SK-N-SH treated with all-trans-retinoic acid at 6 μM for 48 hours (cell line): ENCODE measurements at regions not wholly inside any gene's neighbourhood (a gene's known extent, or its start where the extent isn't known, plus 50 kb on each side); places are given as distances from the start of the nearest gene placed in this dataset.

ENCODE experiments used
- ATAC-seq: fragments of 200-7000 bp; cut with Tn5 transposase; 3 replicates; pipeline ENCODE4 v1.9.1; 2020; ENCODE audit warnings: mild to moderate bottlenecking, moderate library complexity
- BACH2 ChIP-seq: fragments of 250-450 bp; sonication (Bioruptor Pico); IDR thresholded peaks from 2 replicates; pipeline ENCODE4 v1.9.0; 2021; ENCODE audit warnings: mild to moderate bottlenecking, borderline replicate concordance
- CSDC2 ChIP-seq: fragments of 250-450 bp; sonication (Bioruptor Pico); IDR thresholded peaks from 2 replicates; pipeline ENCODE4 v1.5.0; 2020; ENCODE audit warnings: mild to moderate bottlenecking, moderate library complexity
- ESRRG ChIP-seq: fragments of 250-450 bp; sonication (Bioruptor Pico); IDR thresholded peaks from 2 replicates; pipeline ENCODE4 v1.6.1; 2021; ENCODE audit warnings: mild to moderate bottlenecking
- GLIS3 ChIP-seq: fragments of 250-450 bp; sonication (Bioruptor Pico); IDR thresholded peaks from 2 replicates; pipeline ENCODE4 v1.5.0; 2020; ENCODE audit warnings: mild to moderate bottlenecking, moderate library complexity
- ISL1 ChIP-seq: fragments of 250-450 bp; sonication (Bioruptor Pico); IDR thresholded peaks from 2 replicates; pipeline ENCODE4 v2.1.2; 2022; ENCODE audit warnings: mild to moderate bottlenecking, moderate library complexity
- OSR1 ChIP-seq: fragments of 250-450 bp; sonication (Bioruptor Pico); IDR thresholded peaks from 2 replicates; pipeline ENCODE4 v1.8.0; 2022; ENCODE audit warnings: moderate library complexity, mild to moderate bottlenecking, inconsistent platforms
- PPARA ChIP-seq: fragments of 250-450 bp; sonication (Bioruptor Pico); IDR thresholded peaks from 2 replicates; pipeline ENCODE4 v1.5.0; 2020; ENCODE audit warnings: mild to moderate bottlenecking, borderline replicate concordance
- SNAI2 ChIP-seq: fragments of 250-450 bp; sonication (Bioruptor Pico); IDR thresholded peaks from 2 replicates; pipeline ENCODE4 v1.5.0; 2020; ENCODE audit warnings: mild to moderate bottlenecking, moderate library complexity
- TCF4 ChIP-seq: fragments of 250-450 bp; sonication (Bioruptor Pico); IDR thresholded peaks from 2 replicates; pipeline ENCODE4 v1.8.0; 2021; ENCODE audit warnings: mild to moderate bottlenecking, moderate library complexity, borderline replicate concordance
- TOX ChIP-seq: fragments of 250-450 bp; sonication (Bioruptor Pico); IDR thresholded peaks from 2 replicates; pipeline ENCODE4 v1.8.0; 2021; ENCODE audit warnings: mild to moderate bottlenecking, moderate library complexity, borderline replicate concordance
- ZC3H10 ChIP-seq: fragments of 250-450 bp; sonication (Bioruptor Pico); IDR thresholded peaks from 2 replicates; pipeline ENCODE4 v1.5.1; 2021; ENCODE audit warnings: mild to moderate bottlenecking, moderate library complexity
- ZFP3 ChIP-seq: fragments of 250-450 bp; sonication (Bioruptor Pico); IDR thresholded peaks from 2 replicates; pipeline ENCODE4 v1.5.0; 2020; ENCODE audit warnings: mild to moderate bottlenecking, moderate library complexity
- ZFP30 ChIP-seq: fragments of 450-650 bp; formaldehyde crosslinking; IDR thresholded peaks from 2 replicates; pipeline ENCODE4 v1.5.0; 2022; ENCODE audit warnings: mild to moderate bottlenecking, moderate library complexity
- ZNF565 ChIP-seq: fragments of 450-650 bp; formaldehyde crosslinking; conservative IDR thresholded peaks from 2 replicates; pipeline ENCODE4 v1.5.0; 2020; ENCODE audit warnings: low read depth, mild to moderate bottlenecking, moderate library complexity
- ZNF70 ChIP-seq: fragments of 450-650 bp; formaldehyde crosslinking; IDR thresholded peaks from 2 replicates; pipeline ENCODE4 v1.5.0; 2020; ENCODE audit warnings: mild to moderate bottlenecking, moderate library complexity
- ZNF8 ChIP-seq: fragments of 450-650 bp; formaldehyde crosslinking; IDR thresholded peaks from 2 replicates; pipeline ENCODE4 v1.5.0; 2020; ENCODE audit warnings: mild to moderate bottlenecking, moderate library complexity
- TF ChIP-seq, protein P1 (sequence below): fragments of 250-450 bp; sonication (Bioruptor Pico); IDR thresholded peaks from 2 replicates; pipeline ENCODE4 v1.5.0; 2020; ENCODE audit warnings: mild to moderate bottlenecking, moderate library complexity
- TF ChIP-seq, protein P2 (sequence below): fragments of 250-450 bp; sonication (Bioruptor Pico); IDR thresholded peaks from 2 replicates; pipeline ENCODE4 v1.8.0; 2020; ENCODE audit warnings: mild to moderate bottlenecking, moderate library complexity, borderline replicate concordance
- TF ChIP-seq, protein P3 (sequence below): fragments of 250-450 bp; sonication (Bioruptor Pico); IDR thresholded peaks from 2 replicates; pipeline ENCODE4 v1.5.1; 2020; ENCODE audit warnings: low read depth, mild to moderate bottlenecking, moderate library complexity
- TF ChIP-seq, protein P4 (sequence below): fragments of 250-450 bp; sonication (Bioruptor Pico); IDR thresholded peaks from 2 replicates; pipeline ENCODE4 v1.5.1; 2021; ENCODE audit warnings: mild to moderate bottlenecking, moderate library complexity

DNA sequence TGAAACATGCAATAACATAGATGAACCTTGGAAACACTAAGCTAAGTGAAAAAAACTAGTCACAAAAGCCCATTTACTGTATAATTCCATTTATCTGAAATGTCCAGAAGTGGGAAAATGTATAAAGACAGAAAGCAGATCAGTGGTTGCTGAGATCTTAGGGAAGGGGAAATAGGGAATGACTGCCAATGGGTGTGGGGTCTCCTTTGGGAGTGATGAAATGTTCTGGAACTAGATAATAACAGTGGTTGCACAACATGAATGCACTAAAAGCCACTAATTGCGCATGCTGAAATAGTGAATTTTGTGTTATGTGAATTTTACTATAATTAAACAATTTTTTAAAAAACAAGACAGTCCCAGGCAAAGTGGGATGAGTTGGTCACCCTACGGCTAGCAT, 472.8 kb downstream of the CCDC171 start:
- ATAC-seq: no peak
- no peak for TF ChIP-seq BACH2 (CRISPR knock-in tag)
- TF ChIP-seq ZNF565 (CRISPR knock-in tag): no peak
- no peak for TF ChIP-seq ESRRG (CRISPR knock-in tag)
- no peak for TF ChIP-seq ISL1 (CRISPR knock-in tag)
- TF ChIP-seq TCF4 (CRISPR knock-in tag): no peak
- no peak for TF ChIP-seq GLIS3
- TF ChIP-seq ZNF70 (CRISPR knock-in tag): no peak
- TF ChIP-seq ZFP30: no peak
- TF ChIP-seq, protein P1, sequence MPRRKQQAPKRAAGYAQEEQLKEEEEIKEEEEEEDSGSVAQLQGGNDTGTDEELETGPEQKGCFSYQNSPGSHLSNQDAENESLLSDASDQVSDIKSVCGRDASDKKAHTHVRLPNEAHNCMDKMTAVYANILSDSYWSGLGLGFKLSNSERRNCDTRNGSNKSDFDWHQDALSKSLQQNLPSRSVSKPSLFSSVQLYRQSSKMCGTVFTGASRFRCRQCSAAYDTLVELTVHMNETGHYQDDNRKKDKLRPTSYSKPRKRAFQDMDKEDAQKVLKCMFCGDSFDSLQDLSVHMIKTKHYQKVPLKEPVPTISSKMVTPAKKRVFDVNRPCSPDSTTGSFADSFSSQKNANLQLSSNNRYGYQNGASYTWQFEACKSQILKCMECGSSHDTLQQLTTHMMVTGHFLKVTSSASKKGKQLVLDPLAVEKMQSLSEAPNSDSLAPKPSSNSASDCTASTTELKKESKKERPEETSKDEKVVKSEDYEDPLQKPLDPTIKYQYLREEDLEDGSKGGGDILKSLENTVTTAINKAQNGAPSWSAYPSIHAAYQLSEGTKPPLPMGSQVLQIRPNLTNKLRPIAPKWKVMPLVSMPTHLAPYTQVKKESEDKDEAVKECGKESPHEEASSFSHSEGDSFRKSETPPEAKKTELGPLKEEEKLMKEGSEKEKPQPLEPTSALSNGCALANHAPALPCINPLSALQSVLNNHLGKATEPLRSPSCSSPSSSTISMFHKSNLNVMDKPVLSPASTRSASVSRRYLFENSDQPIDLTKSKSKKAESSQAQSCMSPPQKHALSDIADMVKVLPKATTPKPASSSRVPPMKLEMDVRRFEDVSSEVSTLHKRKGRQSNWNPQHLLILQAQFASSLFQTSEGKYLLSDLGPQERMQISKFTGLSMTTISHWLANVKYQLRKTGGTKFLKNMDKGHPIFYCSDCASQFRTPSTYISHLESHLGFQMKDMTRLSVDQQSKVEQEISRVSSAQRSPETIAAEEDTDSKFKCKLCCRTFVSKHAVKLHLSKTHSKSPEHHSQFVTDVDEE: no peak
- TF ChIP-seq, protein P2, sequence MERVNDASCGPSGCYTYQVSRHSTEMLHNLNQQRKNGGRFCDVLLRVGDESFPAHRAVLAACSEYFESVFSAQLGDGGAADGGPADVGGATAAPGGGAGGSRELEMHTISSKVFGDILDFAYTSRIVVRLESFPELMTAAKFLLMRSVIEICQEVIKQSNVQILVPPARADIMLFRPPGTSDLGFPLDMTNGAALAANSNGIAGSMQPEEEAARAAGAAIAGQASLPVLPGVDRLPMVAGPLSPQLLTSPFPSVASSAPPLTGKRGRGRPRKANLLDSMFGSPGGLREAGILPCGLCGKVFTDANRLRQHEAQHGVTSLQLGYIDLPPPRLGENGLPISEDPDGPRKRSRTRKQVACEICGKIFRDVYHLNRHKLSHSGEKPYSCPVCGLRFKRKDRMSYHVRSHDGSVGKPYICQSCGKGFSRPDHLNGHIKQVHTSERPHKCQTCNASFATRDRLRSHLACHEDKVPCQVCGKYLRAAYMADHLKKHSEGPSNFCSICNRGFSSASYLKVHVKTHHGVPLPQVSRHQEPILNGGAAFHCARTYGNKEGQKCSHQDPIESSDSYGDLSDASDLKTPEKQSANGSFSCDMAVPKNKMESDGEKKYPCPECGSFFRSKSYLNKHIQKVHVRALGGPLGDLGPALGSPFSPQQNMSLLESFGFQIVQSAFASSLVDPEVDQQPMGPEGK (CRISPR knock-in tag): no peak
- no peak for TF ChIP-seq CSDC2 (CRISPR knock-in tag)
- TF ChIP-seq, protein P3, sequence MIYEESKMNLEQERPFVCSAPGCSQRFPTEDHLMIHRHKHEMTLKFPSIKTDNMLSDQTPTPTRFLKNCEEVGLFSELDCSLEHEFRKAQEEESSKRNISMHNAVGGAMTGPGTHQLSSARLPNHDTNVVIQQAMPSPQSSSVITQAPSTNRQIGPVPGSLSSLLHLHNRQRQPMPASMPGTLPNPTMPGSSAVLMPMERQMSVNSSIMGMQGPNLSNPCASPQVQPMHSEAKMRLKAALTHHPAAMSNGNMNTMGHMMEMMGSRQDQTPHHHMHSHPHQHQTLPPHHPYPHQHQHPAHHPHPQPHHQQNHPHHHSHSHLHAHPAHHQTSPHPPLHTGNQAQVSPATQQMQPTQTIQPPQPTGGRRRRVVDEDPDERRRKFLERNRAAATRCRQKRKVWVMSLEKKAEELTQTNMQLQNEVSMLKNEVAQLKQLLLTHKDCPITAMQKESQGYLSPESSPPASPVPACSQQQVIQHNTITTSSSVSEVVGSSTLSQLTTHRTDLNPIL (CRISPR knock-in tag): no peak

DNA sequence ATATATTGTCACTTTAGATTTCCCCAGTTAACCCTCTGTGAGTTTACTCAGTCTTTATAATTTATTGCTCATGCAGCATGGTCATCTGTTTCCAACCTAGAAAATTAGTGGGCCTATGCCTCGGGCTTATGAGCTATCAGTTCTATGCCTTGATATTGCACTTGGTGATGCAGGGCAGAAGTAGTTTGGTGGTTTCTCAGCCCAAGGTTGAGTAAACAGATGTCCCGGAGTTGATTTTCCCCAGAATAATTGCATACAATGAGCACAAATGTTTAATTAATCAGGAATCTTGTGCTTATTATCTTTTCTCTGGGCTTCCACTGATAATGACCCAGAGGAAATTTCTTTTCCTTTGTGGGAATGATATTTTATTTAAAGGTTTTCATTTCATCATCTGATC, 474.0 kb downstream of the CCDC171 start:
- TF ChIP-seq ZC3H10 (CRISPR knock-in tag) (no peak), ZFP30 (no peak), ZNF565 (CRISPR knock-in tag) (no peak)
- no peak for ATAC-seq

DNA sequence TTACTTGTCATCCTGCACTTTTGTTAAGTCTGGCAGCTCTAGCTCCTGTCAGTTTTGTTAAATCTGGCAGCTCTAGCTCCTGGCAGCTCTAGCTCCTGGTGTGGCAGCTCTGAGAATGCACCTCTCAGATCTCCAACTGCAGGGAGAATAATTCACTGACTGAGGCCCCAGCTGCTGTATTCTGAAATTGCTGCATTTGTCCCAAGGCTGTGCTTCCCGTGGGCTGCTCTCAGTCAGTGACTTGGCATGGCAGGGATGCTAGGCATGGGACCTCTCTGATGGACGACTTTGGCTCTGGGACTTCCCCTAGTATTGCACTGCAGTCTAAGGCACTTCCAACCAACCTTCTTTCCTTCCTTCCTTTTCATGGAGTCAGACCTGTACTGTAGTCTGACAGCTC, 475.7 kb downstream of the CCDC171 start:
- no peak for TF ChIP-seq ZNF565 (CRISPR knock-in tag)
- TF ChIP-seq ZNF70 (CRISPR knock-in tag): no peak
- ATAC-seq: peak; percentile 50

DNA sequence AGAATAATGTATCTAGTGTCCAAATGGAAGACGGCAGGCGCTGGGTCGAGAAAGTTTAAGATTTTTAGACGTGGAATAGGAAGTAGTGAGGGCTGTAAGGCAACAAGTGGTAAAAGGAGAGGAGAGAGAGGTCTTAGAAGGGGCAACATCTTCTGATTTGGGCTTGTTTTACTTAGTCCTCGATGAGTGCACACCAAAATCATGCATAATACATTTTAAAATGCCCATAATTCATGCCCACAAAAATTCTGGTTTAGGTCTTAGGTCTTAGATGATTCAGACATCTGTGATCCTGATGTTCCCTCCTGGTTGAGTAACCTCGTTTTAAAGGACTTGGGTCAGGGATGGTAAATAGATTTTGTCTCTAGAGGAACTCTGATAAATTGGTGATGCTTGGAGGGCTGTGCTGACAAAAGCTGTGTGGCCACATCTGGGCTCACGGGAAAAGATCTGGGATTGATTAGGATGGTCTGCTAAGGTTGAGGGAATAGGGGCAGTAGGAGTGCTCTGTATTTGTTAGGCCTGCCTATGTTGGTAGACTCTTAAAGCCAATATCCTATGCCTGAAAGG, 476.3 kb downstream of the CCDC171 start:
- no peak for TF ChIP-seq PPARA
- no peak for TF ChIP-seq ZNF8 (CRISPR knock-in tag)
- TF ChIP-seq, protein P4, sequence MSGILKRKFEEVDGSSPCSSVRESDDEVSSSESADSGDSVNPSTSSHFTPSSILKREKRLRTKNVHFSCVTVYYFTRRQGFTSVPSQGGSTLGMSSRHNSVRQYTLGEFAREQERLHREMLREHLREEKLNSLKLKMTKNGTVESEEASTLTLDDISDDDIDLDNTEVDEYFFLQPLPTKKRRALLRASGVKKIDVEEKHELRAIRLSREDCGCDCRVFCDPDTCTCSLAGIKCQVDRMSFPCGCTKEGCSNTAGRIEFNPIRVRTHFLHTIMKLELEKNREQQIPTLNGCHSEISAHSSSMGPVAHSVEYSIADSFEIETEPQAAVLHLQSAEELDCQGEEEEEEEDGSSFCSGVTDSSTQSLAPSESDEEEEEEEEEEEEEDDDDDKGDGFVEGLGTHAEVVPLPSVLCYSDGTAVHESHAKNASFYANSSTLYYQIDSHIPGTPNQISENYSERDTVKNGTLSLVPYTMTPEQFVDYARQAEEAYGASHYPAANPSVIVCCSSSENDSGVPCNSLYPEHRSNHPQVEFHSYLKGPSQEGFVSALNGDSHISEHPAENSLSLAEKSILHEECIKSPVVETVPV (CRISPR knock-in tag): no peak
- no peak for TF ChIP-seq ESRRG (CRISPR knock-in tag)
- TF ChIP-seq, protein P1: no peak
- TF ChIP-seq ZNF565 (CRISPR knock-in tag): no peak
- TF ChIP-seq OSR1: no peak
- no peak for TF ChIP-seq ZFP3
- no peak for TF ChIP-seq SNAI2 (CRISPR knock-in tag)
- no peak for TF ChIP-seq TOX (CRISPR knock-in tag)
- no peak for TF ChIP-seq BACH2 (CRISPR knock-in tag)
- no peak for TF ChIP-seq GLIS3
- no peak for TF ChIP-seq ZFP30
- ATAC-seq: no peak
